GM18867 (cell line): ENCODE measurements at regions not wholly inside any gene's neighbourhood (a gene's known extent, or its start where the extent isn't known, plus 50 kb on each side); places are given as distances from the start of the nearest gene placed in this dataset.
"Not testable (repeated sequence)": the region's sequence is repeated elsewhere in the genome, so short reads cannot be mapped to it uniquely, and the experiment has no call there.

Source experiments
- ATAC-seq: cut with Tn5 transposase; IDR thresholded peaks from one replicate; pipeline ENCODE4 v1.9.1; 2021; ENCODE audit warnings: mild to moderate bottlenecking, moderate library complexity; ENCODE audit not compliant: unreplicated experiment

- ATAC-seq = no peak
Measured at GRCh38 chr2:150219861-150220260, 267.6 kb downstream of the RND3 start.

- no peak for ATAC-seq
Measured at GRCh38 chr2:150215041-150215440, 272.4 kb downstream of the RND3 start.

- no peak for ATAC-seq
Measured at GRCh38 chr2:150214626-150215025, 272.8 kb downstream of the RND3 start.

- no peak for ATAC-seq
Measured at GRCh38 chr2:150212722-150213171, 274.7 kb downstream of the RND3 start.

- ATAC-seq = no peak
Measured at GRCh38 chr2:150211164-150211631, 276.3 kb downstream of the RND3 start.

- no peak for ATAC-seq
Measured at GRCh38 chr2:150209746-150210145, 277.7 kb downstream of the RND3 start.

GRCh38 chr2:150208689-150209088 is 278.8 kb downstream of the RND3 start:
- no peak for ATAC-seq

- no peak for ATAC-seq
Measured at GRCh38 chr2:150207979-150208378, 279.5 kb downstream of the RND3 start.

- no peak for ATAC-seq
Measured at GRCh38 chr2:150204451-150204850, 283.0 kb downstream of the RND3 start.

GRCh38 chr2:150194816-150195215 is 292.7 kb downstream of the RND3 start:
- not testable (repeated sequence) for ATAC-seq

GRCh38 chr2:150192701-150193100 is 294.8 kb downstream of the RND3 start:
- ATAC-seq = no peak

- no peak for ATAC-seq
Measured at GRCh38 chr2:150191349-150191748, 296.1 kb downstream of the RND3 start.

GRCh38 chr2:150190546-150190945 is 296.9 kb downstream of the RND3 start:
- no peak for ATAC-seq

GRCh38 chr2:150188800-150189199 is 298.7 kb downstream of the RND3 start:
- ATAC-seq = no peak

- ATAC-seq = no peak
Measured at GRCh38 chr2:150188177-150188576, 299.3 kb downstream of the RND3 start.

GRCh38 chr2:150182566-150183235 is 304.8 kb downstream of the RND3 start:
- ATAC-seq = no peak

- no peak for ATAC-seq
Measured at GRCh38 chr2:150178591-150178990, 308.9 kb downstream of the RND3 start.

GRCh38 chr2:150174971-150175421 is 312.5 kb downstream of the RND3 start:
- no peak for ATAC-seq

- ATAC-seq = no peak
Measured at GRCh38 chr2:150174056-150174805, 313.2 kb downstream of the RND3 start.

- no peak for ATAC-seq
Measured at GRCh38 chr2:150171065-150171548, 316.4 kb downstream of the RND3 start.

- ATAC-seq = no peak
Measured at GRCh38 chr2:150169237-150169629, 318.2 kb downstream of the RND3 start.
